SK-N-SH (cell line): ENCODE measurements at regions not wholly inside any gene's neighbourhood (a gene's known extent, or its start where the extent isn't known, plus 50 kb on each side); places are given as distances from the start of the nearest gene placed in this dataset.

Experiments used
- CTCF ChIA-PET: fragments of 300-600, 350-600 bp; formaldehyde crosslinking; extraction: SDS; loops from one replicate; lab custom pipeline; 2021; lab: Yijun Ruan, JAX
- POLR2A ChIA-PET: fragments of 350-600 bp; sonication (Branson Sonifier 250); formaldehyde crosslinking; extraction: SDS; loops from one replicate; lab custom pipeline; 2020; ENCODE audit warnings: antibody characterized with exemption, inconsistent platforms; lab: Yijun Ruan, JAX
- DNase-seq: peaks from one replicate; pipeline ENCODE4 v3.0.0; 2012
- H2AFZ ChIP-seq: fragments of 200-600 bp; sonication (generic); 2 replicates; pipeline ENCODE4 v1.8.1; 2016; ENCODE audit warnings: antibody characterized with exemption, mild to moderate bottlenecking, low read depth
- H3F3A ChIP-seq: fragments of 200-600 bp; sonication (generic); replicated peaks from 2 replicates; pipeline ENCODE3; 2016; ENCODE audit warnings: antibody characterized with exemption, mild to moderate bottlenecking; ENCODE audit not compliant: insufficient read depth
- H3K27ac ChIP-seq, 2 experiments: fragments of 200-500 bp in 1 of 2; fragments of 200-600 bp in 1 of 2; sonication (Bioruptor generic) in 1 of 2; sonication (generic), shearing (Covaris generic) in 1 of 2; 2 replicates each; pipeline versions ENCODE4 v1.5.1 to v1.6.1; 2014 to 2016; ENCODE audit warnings: low read depth in 2 of 2, inconsistent platforms in 1 of 2, low read length in 1 of 2, mild to moderate bottlenecking in 1 of 2, mixed read lengths in 1 of 2
- H3K27me3 ChIP-seq: fragments of 200-600 bp; sonication (generic), shearing (Covaris generic); 2 replicates; pipeline ENCODE4 v1.6.1; 2016; ENCODE audit warnings: mixed run types; ENCODE audit not compliant: insufficient read depth
- H3K36me3 ChIP-seq, 2 experiments: fragments of 200-500 bp in 1 of 2; fragments of 200-600 bp in 1 of 2; sonication (Bioruptor generic) in 1 of 2; sonication (generic) in 1 of 2; replicated peaks in 1 of 2; 2 replicates each; pipeline versions ENCODE3 to v1.5.1; 2014 to 2016; ENCODE audit warnings: low read length in 1 of 2, mild to moderate bottlenecking in 1 of 2; ENCODE audit not compliant: insufficient read depth in 2 of 2, control insufficient read depth in 1 of 2
- H3K4me1 ChIP-seq, 2 experiments: fragments of 200-500 bp in 1 of 2; fragments of 200-600 bp in 1 of 2; sonication (Bioruptor generic) in 1 of 2; sonication (generic), shearing (Covaris generic) in 1 of 2; 2 replicates each; pipeline versions ENCODE4 v1.5.1 to v1.6.1; 2014 to 2016; ENCODE audit warnings: low read depth in 1 of 2, low read length in 1 of 2, mixed run types in 1 of 2; ENCODE audit not compliant: insufficient read depth in 2 of 2, control insufficient read depth in 1 of 2
- H3K4me2 ChIP-seq: fragments of 200-600 bp; sonication (generic), shearing (Covaris generic); 2 replicates; pipeline ENCODE4 v1.6.1; 2017; ENCODE audit warnings: mixed run types
- H3K4me3 ChIP-seq, 2 experiments: fragments of 200-500 bp in 1 of 2; fragments of 200-600 bp in 1 of 2; sonication (Bioruptor generic) in 1 of 2; sonication (generic), shearing (Covaris generic) in 1 of 2; 2 replicates each; pipeline versions ENCODE4 v1.5.1 to v1.8.1; 2014 to 2016; ENCODE audit warnings: low read depth in 2 of 2, inconsistent platforms in 1 of 2, low read length in 1 of 2, mild to moderate bottlenecking in 1 of 2, mixed read lengths in 1 of 2, moderate library complexity in 1 of 2
- H3K79me2 ChIP-seq: fragments of 200-600 bp; sonication (generic); 2 replicates; pipeline ENCODE4 v1.8.1; 2017; ENCODE audit warnings: mild to moderate bottlenecking; ENCODE audit not compliant: insufficient read depth
- H3K9ac ChIP-seq: fragments of 200-600 bp; sonication (generic); 2 replicates; pipeline ENCODE4 v1.6.1; 2017; ENCODE audit warnings: mixed run types
- H3K9me2 ChIP-seq: fragments of 200-600 bp; sonication (generic); 2 replicates; pipeline ENCODE4 v1.6.1; 2017; ENCODE audit warnings: mixed run types
- H3K9me3 ChIP-seq: fragments of 200-600 bp; sonication (generic); 2 replicates; pipeline ENCODE4 v1.6.1; 2017; ENCODE audit warnings: mixed run types, mild to moderate bottlenecking, moderate library complexity
- H4K20me1 ChIP-seq: fragments of 200-600 bp; sonication (generic); 2 replicates; pipeline ENCODE4 v1.6.1; 2017; ENCODE audit warnings: mild to moderate bottlenecking, mixed run types; ENCODE audit not compliant: insufficient read depth
- CHD2 ChIP-seq: fragments of 150-350 bp; IDR thresholded peaks from 2 replicates; pipeline ENCODE4 v1.6.1; 2018; ENCODE audit warnings: low read length; ENCODE audit not compliant: partially characterized antibody
- ELF1 ChIP-seq: IDR thresholded peaks from 2 replicates; pipeline ENCODE4 v1.4.0; 2012
- EP300 ChIP-seq, 2 experiments: IDR thresholded peaks; 2 replicates each; pipeline versions ENCODE4 v1.4.0 to v1.6.1; 2012; ENCODE audit warnings: borderline replicate concordance in 1 of 2, low read depth in 1 of 2, low read length in 1 of 2
- EZH2phosphoT487 ChIP-seq: fragments of 200-600 bp; sonication (generic); IDR thresholded peaks from 2 replicates; pipeline ENCODE4 v1.6.1; 2017; ENCODE audit warnings: low read depth, mixed run types, mild to moderate bottlenecking, antibody characterized with exemption, moderate library complexity, borderline replicate concordance
- MAX ChIP-seq: IDR thresholded peaks from 2 replicates; pipeline ENCODE4 v1.4.0; 2012; ENCODE audit warnings: low read depth
- NRF1 ChIP-seq: IDR thresholded peaks from 2 replicates; pipeline ENCODE4 v1.6.1; 2012; ENCODE audit warnings: low read depth, mild to moderate bottlenecking, low read length
- PBX3 ChIP-seq: IDR thresholded peaks from 2 replicates; pipeline ENCODE4; 2012
- RCOR1 ChIP-seq: fragments of 150-350 bp; IDR thresholded peaks from 2 replicates; pipeline ENCODE4 v1.6.1; 2017; ENCODE audit warnings: antibody characterized with exemption, low read length
- RFX5 ChIP-seq: IDR thresholded peaks from 2 replicates; pipeline ENCODE4 v1.6.1; 2012; ENCODE audit warnings: mild to moderate bottlenecking, improper control_type of control experiment, low read length
- WGBS: methylation state at CpG from one replicate; pipeline ENCODE4 v1.1.6; 2017; ENCODE audit warnings: low lambda C conversion rate; 5-methylcytosine and 5-hydroxymethylcytosine counted together

- Histone ChIP-seq H3F3A (no peaks in the 10 kb centered on the region), H3K27ac (no peak overlapping the region), H3K79me2 (no peaks in the 10 kb centered on the region), H3K4me3 (no peak overlapping the region), H2AFZ (peak overlapping the region; percentile 65; the same call in 1 of the 2 replicates), H3K9me3 (peaks cover 11% of the 10 kb centered on the region), H3K9ac (no peak overlapping the region), H3K4me1 (no peaks in the 10 kb centered on the region; a peak in 1 of 4 replicates), H4K20me1 (no peaks in the 10 kb centered on the region), H3K9me2 (no peaks in the 10 kb centered on the region), H3K4me2 (no peak overlapping the region), H3K27me3 (no peaks in the 10 kb centered on the region), H3K36me3 (no peaks in the 10 kb centered on the region)
- ChIA-PET POLR2A (no interaction called here), CTCF (no interaction called here)
- no peak for DNase-seq
- no peak for TF ChIP-seq RCOR1
- no peak for TF ChIP-seq CHD2
- WGBS: 81% methylated on average over 9 of the region's 9 CpGs
Observed at GRCh38 chr6:139852488-139853140, 478.2 kb upstream of the CITED2 start.

GRCh38 chr6:139852067-139852466, 477.6 kb upstream of the CITED2 start:
- peak overlapping the region; percentile 65; the same call in 1 of the 2 replicates for H2AFZ ChIP-seq
- no peaks in the 10 kb centered on the region for H3K79me2 ChIP-seq
- ChIA-PET CTCF (interaction anchor here (1.0 kb wide), 1 partner anchor 116 kb away, joined by 3 read pairs; no protein-coding TSS in a partner anchor), POLR2A (no interaction called here)
- no peaks in the 10 kb centered on the region for H3K36me3 ChIP-seq
- no peaks in the 10 kb centered on the region for H3K9me2 ChIP-seq
- H3K4me3 ChIP-seq: no peak overlapping the region
- H3K27ac ChIP-seq: no peak overlapping the region
- H4K20me1 ChIP-seq: no peaks in the 10 kb centered on the region
- no peak for DNase-seq
- no peaks in the 10 kb centered on the region; a peak in 1 of 4 replicates for H3K4me1 ChIP-seq
- peaks cover 11% of the 10 kb centered on the region for H3K9me3 ChIP-seq
- H3F3A ChIP-seq: no peaks in the 10 kb centered on the region
- H3K27me3 ChIP-seq: no peaks in the 10 kb centered on the region
- TF ChIP-seq NRF1: no peak
- TF ChIP-seq, all 33 proteins: peak for 0
- 54% methylated on average over 2 of the region's 2 CpGs for WGBS
- no peak overlapping the region for H3K4me2 ChIP-seq
- H3K9ac ChIP-seq: no peak overlapping the region

- Histone ChIP-seq H3K4me1 (no peaks in the 10 kb centered on the region; a peak in 1 of 4 replicates), H3K9me3 (peaks cover 11% of the 10 kb centered on the region), H3K4me3 (no peak overlapping the region), H3K36me3 (no peaks in the 10 kb centered on the region), H3F3A (no peaks in the 10 kb centered on the region), H3K4me2 (no peak overlapping the region), H3K9ac (no peak overlapping the region), H3K27me3 (no peaks in the 10 kb centered on the region), H2AFZ (no peak overlapping the region), H3K79me2 (no peaks in the 10 kb centered on the region), H4K20me1 (no peaks in the 10 kb centered on the region)
- DNase-seq: no peak
- CTCF ChIA-PET: interaction anchor here (0.8 to 1.0 kb wide), 2 partner anchors 15 to 115 kb away, joined by 3 read pairs; no protein-coding TSS in a partner anchor
- TF ChIP-seq RFX5 (no peak), EP300 (IDR thresholded peaks at IDR 0.05; ENCODE audit: borderline replicate concordance in 1 of 2, low read depth in 1 of 2, low read length in 1 of 2) (no peak), CHD2 (no peak), RCOR1 (no peak), PBX3 (no peak), MAX (no peak), EZH2phosphoT487 (no peak), ELF1 (no peak)
- TF ChIP-seq, all 33 proteins: peak for 0
- POLR2A ChIA-PET: no interaction called here
- Histone ChIP-seq H3K9me2 (no peaks in the 10 kb centered on the region), H3K27ac (no peak overlapping the region)
- WGBS: 50% methylated on average over 4 of the region's 4 CpGs
Observed at GRCh38 chr6:139851206-139851605, 476.8 kb upstream of the CITED2 start.
